Adrenal gland (tissue), 5 donors: ENCODE measurements at regions not wholly inside any gene's neighbourhood (a gene's known extent, or its start where the extent isn't known, plus 50 kb on each side); places are given as distances from the start of the nearest gene placed in this dataset.

Experiments used
- CTCF ChIP-seq, 6 experiments: fragments of 450-650 bp in 4 of 6; fragments of 200-600 bp in 2 of 6; sonication (generic) in 1 of 6; IDR thresholded peaks; 1 replicate in 5 of 6; 2 replicates in 1 of 6; pipeline versions ENCODE4 v1.5.1 to v1.8.0; 2016 to 2021; ENCODE audit warnings: antibody characterized with exemption in 6 of 6, mild to moderate bottlenecking in 2 of 6, moderate library complexity in 1 of 6
- POLR2A ChIP-seq, 2 donors: fragments of 450-650 bp; IDR thresholded peaks; one replicate each; pipeline ENCODE4 v1.6.1; 2017; ENCODE audit warnings: antibody characterized with exemption in 2 of 2, mild to moderate bottlenecking in 2 of 2, moderate library complexity in 1 of 2
- donor health status: DM: no; HTN: no; CAD: no.

- TF ChIP-seq CTCF (IDR thresholded peaks at IDR 0.05) (no peak), POLR2A (IDR thresholded peaks at IDR 0.05) (no peak)
These were observed 410.8 kb upstream of the MEF2C start for GRCh38 chr5:89293810-89294209.
